ENCODE measurements at regions not wholly inside any gene's neighbourhood (a gene's known extent, or its start where the extent isn't known, plus 50 kb on each side); places are given as distances from the start of the nearest gene placed in this dataset.

- TF ChIP-seq SIN3A (IDR thresholded peaks at IDR 0.05; ENCODE audit: low read depth) (no peak), POLR2A (IDR thresholded peaks at IDR 0.05; ENCODE audit: borderline replicate concordance, extremely low read depth, insufficient read depth, insufficient read length) (no peak), CEBPB (IDR thresholded peaks at IDR 0.05; ENCODE audit: low read depth) (no peak), POLR2AphosphoS5 (IDR thresholded peaks at IDR 0.05; ENCODE audit: low read depth, low read length) (no peak), ZFX (IDR thresholded peaks at IDR 0.05) (no peak), EZH2 (IDR thresholded peaks at IDR 0.05) (no peak), YY1 (IDR thresholded peaks at IDR 0.05; ENCODE audit: extremely low read depth, insufficient replicate concordance, low read depth, low read length) (no peak)
- TF ChIP-seq, protein P1, sequence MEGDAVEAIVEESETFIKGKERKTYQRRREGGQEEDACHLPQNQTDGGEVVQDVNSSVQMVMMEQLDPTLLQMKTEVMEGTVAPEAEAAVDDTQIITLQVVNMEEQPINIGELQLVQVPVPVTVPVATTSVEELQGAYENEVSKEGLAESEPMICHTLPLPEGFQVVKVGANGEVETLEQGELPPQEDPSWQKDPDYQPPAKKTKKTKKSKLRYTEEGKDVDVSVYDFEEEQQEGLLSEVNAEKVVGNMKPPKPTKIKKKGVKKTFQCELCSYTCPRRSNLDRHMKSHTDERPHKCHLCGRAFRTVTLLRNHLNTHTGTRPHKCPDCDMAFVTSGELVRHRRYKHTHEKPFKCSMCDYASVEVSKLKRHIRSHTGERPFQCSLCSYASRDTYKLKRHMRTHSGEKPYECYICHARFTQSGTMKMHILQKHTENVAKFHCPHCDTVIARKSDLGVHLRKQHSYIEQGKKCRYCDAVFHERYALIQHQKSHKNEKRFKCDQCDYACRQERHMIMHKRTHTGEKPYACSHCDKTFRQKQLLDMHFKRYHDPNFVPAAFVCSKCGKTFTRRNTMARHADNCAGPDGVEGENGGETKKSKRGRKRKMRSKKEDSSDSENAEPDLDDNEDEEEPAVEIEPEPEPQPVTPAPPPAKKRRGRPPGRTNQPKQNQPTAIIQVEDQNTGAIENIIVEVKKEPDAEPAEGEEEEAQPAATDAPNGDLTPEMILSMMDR (IDR thresholded peaks at IDR 0.05 in 2 of 3, conservative IDR thresholded peaks at IDR 0.05 in 1 of 3; ENCODE audit: borderline replicate concordance in 1 of 3, insufficient read depth in 1 of 3, low read depth in 2 of 3, low read length in 2 of 3), result no peak
These were observed 243.1 kb upstream of the HABP2 start for GRCh38 chr10:113309791-113310190.
